ENCODE measurements at regions not wholly inside any gene's neighbourhood (a gene's known extent, or its start where the extent isn't known, plus 50 kb on each side); places are given as distances from the start of the nearest gene placed in this dataset.
A peak's percentile ranks its signal among the peaks of the same experiment; 100 is the strongest.

DNA sequence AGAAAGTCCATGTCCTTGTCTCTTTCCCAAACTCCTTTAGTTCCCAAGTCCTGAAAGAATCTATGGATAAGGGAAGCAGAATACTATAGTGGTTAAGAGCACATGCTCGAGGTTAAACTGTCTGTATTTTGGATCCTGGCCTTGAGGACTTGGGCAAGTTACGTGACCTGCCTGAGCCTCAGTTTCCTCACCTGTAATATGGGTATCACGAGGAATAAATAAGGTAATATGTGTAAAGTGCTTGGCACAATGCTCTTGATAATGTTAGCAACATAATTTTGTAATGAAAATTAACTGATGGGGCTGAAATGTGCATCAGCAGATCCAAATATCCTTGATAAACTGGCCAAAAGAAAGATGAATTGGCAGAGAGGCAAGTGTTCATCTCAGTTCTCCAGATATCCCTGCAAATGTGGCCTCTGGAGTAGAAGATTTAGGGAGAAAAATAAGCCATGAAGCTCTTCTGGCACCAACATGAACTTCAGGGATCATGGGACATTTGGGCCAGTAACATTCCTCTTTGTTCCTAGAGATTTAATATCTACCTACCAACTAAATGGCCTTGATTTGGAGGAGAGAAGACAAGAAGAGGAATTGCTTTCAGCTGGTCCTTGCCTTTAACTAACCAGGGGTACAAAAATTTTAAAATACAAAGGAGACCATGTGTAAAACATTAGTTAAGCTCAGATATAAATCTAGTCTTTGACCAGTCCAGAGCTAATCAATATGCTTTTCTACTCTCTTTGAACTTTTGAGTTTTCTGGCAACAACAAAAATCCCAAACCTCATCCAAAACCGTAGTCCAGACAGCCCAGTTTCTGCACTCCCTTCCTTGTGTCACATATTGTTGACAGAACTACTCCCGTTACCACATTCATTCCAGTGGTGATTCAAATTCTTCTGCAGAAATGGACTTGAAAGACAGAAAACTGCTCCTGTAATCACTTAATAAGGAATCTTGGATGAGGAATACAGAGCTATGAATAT is 52.7 kb upstream of the EML4 start (continued):
- TF ChIP-seq, protein P1, sequence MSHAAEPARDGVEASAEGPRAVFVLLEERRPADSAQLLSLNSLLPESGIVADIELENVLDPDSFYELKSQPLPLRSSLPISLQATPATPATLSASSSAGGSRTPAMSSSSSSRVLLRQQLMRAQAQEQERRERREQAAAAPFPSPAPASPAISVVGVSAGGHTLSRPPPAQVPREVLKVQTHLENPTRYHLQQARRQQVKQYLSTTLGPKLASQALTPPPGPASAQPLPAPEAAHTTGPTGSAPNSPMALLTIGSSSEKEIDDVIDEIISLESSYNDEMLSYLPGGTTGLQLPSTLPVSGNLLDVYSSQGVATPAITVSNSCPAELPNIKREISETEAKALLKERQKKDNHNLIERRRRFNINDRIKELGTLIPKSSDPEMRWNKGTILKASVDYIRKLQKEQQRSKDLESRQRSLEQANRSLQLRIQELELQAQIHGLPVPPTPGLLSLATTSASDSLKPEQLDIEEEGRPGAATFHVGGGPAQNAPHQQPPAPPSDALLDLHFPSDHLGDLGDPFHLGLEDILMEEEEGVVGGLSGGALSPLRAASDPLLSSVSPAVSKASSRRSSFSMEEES (CRISPR knock-in tag; IDR thresholded peaks at IDR 0.05), result peak; percentile 85
- TF ChIP-seq DPF2 (CRISPR knock-in tag; IDR thresholded peaks at IDR 0.05; ENCODE audit: borderline replicate concordance, low read depth), result 0 out of 2 replicates have a peak, but pooled peaks have one; percentile 84
- TF ChIP-seq ZNF329 (CRISPR knock-in tag; IDR thresholded peaks at IDR 0.05; ENCODE audit: low read depth), result no peak
- peak; percentile 92 for TF ChIP-seq HDAC2 (CRISPR knock-in tag; IDR thresholded peaks at IDR 0.05)
- peak; percentile 70; the same call in 1 of the 2 replicates for TF ChIP-seq HMG20A (CRISPR knock-in tag; IDR thresholded peaks at IDR 0.05; ENCODE audit: borderline replicate concordance)
- peak; percentile 82 for TF ChIP-seq SIX4 (CRISPR knock-in tag; IDR thresholded peaks at IDR 0.05)
- TF ChIP-seq, protein P2, sequence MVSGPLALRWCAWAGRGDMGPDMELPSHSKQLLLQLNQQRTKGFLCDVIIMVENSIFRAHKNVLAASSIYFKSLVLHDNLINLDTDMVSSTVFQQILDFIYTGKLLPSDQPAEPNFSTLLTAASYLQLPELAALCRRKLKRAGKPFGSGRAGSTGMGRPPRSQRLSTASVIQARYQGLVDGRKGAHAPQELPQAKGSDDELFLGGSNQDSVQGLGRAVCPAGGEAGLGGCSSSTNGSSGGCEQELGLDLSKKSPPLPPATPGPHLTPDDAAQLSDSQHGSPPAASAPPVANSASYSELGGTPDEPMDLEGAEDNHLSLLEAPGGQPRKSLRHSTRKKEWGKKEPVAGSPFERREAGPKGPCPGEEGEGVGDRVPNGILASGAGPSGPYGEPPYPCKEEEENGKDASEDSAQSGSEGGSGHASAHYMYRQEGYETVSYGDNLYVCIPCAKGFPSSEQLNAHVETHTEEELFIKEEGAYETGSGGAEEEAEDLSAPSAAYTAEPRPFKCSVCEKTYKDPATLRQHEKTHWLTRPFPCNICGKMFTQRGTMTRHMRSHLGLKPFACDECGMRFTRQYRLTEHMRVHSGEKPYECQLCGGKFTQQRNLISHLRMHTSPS (CRISPR knock-in tag; IDR thresholded peaks at IDR 0.05; ENCODE audit: low read depth), result no peak
- TF ChIP-seq, protein P3, sequence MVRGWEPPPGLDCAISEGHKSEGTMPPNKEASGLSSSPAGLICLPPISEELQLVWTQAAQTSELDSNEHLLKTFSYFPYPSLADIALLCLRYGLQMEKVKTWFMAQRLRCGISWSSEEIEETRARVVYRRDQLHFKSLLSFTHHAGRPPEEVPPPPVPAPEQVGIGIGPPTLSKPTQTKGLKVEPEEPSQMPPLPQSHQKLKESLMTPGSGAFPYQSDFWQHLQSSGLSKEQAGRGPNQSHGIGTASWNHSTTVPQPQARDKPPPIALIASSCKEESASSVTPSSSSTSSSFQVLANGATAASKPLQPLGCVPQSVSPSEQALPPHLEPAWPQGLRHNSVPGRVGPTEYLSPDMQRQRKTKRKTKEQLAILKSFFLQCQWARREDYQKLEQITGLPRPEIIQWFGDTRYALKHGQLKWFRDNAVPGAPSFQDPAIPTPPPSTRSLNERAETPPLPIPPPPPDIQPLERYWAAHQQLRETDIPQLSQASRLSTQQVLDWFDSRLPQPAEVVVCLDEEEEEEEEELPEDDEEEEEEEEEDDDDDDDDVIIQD (CRISPR knock-in tag; IDR thresholded peaks at IDR 0.05; ENCODE audit: low read depth), result 0 out of 2 replicates have a peak, but pooled peaks have one; percentile 43
- no peak for TF ChIP-seq ZNF878 (CRISPR knock-in tag; IDR thresholded peaks at IDR 0.05)
- no peak for TF ChIP-seq ETV6 (CRISPR knock-in tag; conservative IDR thresholded peaks at IDR 0.05)
- no peak for TF ChIP-seq ZFP90 (CRISPR knock-in tag; IDR thresholded peaks at IDR 0.05; ENCODE audit: borderline replicate concordance)
- no peak for TF ChIP-seq SUZ12 (IDR thresholded peaks at IDR 0.05; ENCODE audit: low read depth, low read length)
- TF ChIP-seq TEAD3 (CRISPR knock-in tag; optimal IDR thresholded peaks at IDR 0.05; ENCODE audit: borderline replicate concordance), result peak; percentile 92
- TF ChIP-seq MED1 (CRISPR knock-in tag; IDR thresholded peaks at IDR 0.05), result peak; percentile 100
- TF ChIP-seq, protein P4, sequence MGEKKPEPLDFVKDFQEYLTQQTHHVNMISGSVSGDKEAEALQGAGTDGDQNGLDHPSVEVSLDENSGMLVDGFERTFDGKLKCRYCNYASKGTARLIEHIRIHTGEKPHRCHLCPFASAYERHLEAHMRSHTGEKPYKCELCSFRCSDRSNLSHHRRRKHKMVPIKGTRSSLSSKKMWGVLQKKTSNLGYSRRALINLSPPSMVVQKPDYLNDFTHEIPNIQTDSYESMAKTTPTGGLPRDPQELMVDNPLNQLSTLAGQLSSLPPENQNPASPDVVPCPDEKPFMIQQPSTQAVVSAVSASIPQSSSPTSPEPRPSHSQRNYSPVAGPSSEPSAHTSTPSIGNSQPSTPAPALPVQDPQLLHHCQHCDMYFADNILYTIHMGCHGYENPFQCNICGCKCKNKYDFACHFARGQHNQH (CRISPR knock-in tag; IDR thresholded peaks at IDR 0.05), result peak; percentile 45; the same call in 1 of the 2 replicates
- no peak for TF ChIP-seq IKZF4 (CRISPR knock-in tag; IDR thresholded peaks at IDR 0.05; ENCODE audit: borderline replicate concordance, low read depth, not compliant biosample characterization)
- 0 out of 2 replicates have a peak, but pooled peaks have one; percentile 26 for TF ChIP-seq ZFY (CRISPR knock-in tag; IDR thresholded peaks at IDR 0.05)
- TF ChIP-seq PRPF4 (IDR thresholded peaks at IDR 0.05; ENCODE audit: low read depth, low read length, poor library complexity, severe bottlenecking), result no peak
- peak; percentile 97 for TF ChIP-seq GATAD2A (CRISPR knock-in tag; IDR thresholded peaks at IDR 0.05)
- peak; percentile 84 for TF ChIP-seq CEBPG (CRISPR knock-in tag; IDR thresholded peaks at IDR 0.05)
- TF ChIP-seq ZNF879 (CRISPR knock-in tag; IDR thresholded peaks at IDR 0.05), result no peak
- peak; percentile 47; the same call in 1 of the 2 replicates for TF ChIP-seq SPEN (CRISPR knock-in tag; IDR thresholded peaks at IDR 0.05; ENCODE audit: low read depth)
- TF ChIP-seq, protein P5, sequence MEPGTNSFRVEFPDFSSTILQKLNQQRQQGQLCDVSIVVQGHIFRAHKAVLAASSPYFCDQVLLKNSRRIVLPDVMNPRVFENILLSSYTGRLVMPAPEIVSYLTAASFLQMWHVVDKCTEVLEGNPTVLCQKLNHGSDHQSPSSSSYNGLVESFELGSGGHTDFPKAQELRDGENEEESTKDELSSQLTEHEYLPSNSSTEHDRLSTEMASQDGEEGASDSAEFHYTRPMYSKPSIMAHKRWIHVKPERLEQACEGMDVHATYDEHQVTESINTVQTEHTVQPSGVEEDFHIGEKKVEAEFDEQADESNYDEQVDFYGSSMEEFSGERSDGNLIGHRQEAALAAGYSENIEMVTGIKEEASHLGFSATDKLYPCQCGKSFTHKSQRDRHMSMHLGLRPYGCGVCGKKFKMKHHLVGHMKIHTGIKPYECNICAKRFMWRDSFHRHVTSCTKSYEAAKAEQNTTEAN (CRISPR knock-in tag; conservative IDR thresholded peaks at IDR 0.05), result peak; percentile 82; the same call in 1 of the 2 replicates

All from HepG2 (cell line).